Mesendoderm (in vitro differentiated cells): ENCODE measurements at regions not wholly inside any gene's neighbourhood (a gene's known extent, or its start where the extent isn't known, plus 50 kb on each side); places are given as distances from the start of the nearest gene placed in this dataset. TPM values are rescaled to one million over a fixed set of nuclear protein-coding genes. Genes with fewer than 3 reads are reported as not detected.

Experiments
- DNase-seq: peaks from one replicate; pipeline ENCODE4 v3.0.0; 2013
- H2AK5ac ChIP-seq: 2 replicates; pipeline ENCODE4 v1.6.1; 2013; ENCODE audit warnings: low read length, inconsistent platforms
- H2BK120ac ChIP-seq: 2 replicates; pipeline ENCODE4 v1.6.1; 2013; ENCODE audit warnings: low read depth, mild to moderate bottlenecking, low read length, moderate library complexity, mixed read lengths
- H2BK15ac ChIP-seq: replicated peaks from 2 replicates; pipeline ENCODE4 v1.6.1; 2013; ENCODE audit warnings: low read depth, mild to moderate bottlenecking, moderate library complexity
- H2BK5ac ChIP-seq: 2 replicates; pipeline ENCODE4 v1.6.1; 2013; ENCODE audit warnings: low read length, inconsistent platforms
- H3K18ac ChIP-seq: 2 replicates; pipeline ENCODE4 v1.6.1; 2013; ENCODE audit warnings: mild to moderate bottlenecking, low read length, mixed read lengths
- H3K23ac ChIP-seq: one replicate; pipeline ENCODE4 v1.6.1; 2013; ENCODE audit warnings: low read length
- H3K27ac ChIP-seq: 2 replicates; pipeline ENCODE4 v1.5.1; 2013; ENCODE audit warnings: low read depth, mild to moderate bottlenecking, inconsistent platforms, low read length, moderate library complexity
- H3K27me3 ChIP-seq: 2 replicates; pipeline ENCODE4 v1.6.1; 2013; ENCODE audit warnings: low read length, control low read depth, mild to moderate bottlenecking, inconsistent platforms; ENCODE audit not compliant: insufficient read depth, poor library complexity
- H3K36me3 ChIP-seq: 2 replicates; pipeline ENCODE4 v1.6.1; 2013; ENCODE audit warnings: low read length, inconsistent platforms; ENCODE audit not compliant: control insufficient read depth, insufficient read depth
- H3K4ac ChIP-seq: one replicate; pipeline ENCODE4 v1.6.1; 2013; ENCODE audit warnings: low read depth, mild to moderate bottlenecking, low read length, moderate library complexity
- H3K4me1 ChIP-seq: 2 replicates; pipeline ENCODE4 v1.6.1; 2013; ENCODE audit warnings: low read depth, low read length, inconsistent platforms; ENCODE audit not compliant: control insufficient read depth
- H3K4me2 ChIP-seq: 2 replicates; pipeline ENCODE4 v1.6.1; 2013; ENCODE audit warnings: low read length
- H3K4me3 ChIP-seq: 2 replicates; pipeline ENCODE4 v1.5.1; 2013; ENCODE audit warnings: mild to moderate bottlenecking, low read length
- H3K56ac ChIP-seq: one replicate; pipeline ENCODE4 v1.6.1; 2013; ENCODE audit warnings: low read length
- H3K79me1 ChIP-seq: 2 replicates; pipeline ENCODE4 v1.6.1; 2013; ENCODE audit warnings: low read length, inconsistent platforms
- H3K79me2 ChIP-seq: 2 replicates; pipeline ENCODE4 v1.6.1; 2013; ENCODE audit warnings: mild to moderate bottlenecking, low read length; ENCODE audit not compliant: control insufficient read depth, insufficient read depth
- H3K9ac ChIP-seq: 2 replicates; pipeline ENCODE4 v1.6.1; 2013; ENCODE audit warnings: low read length, inconsistent platforms
- H4K5ac ChIP-seq: one replicate; pipeline ENCODE4 v1.6.1; 2013; ENCODE audit warnings: low read length
- H4K8ac ChIP-seq: one replicate; pipeline ENCODE4 v1.6.1; 2013; ENCODE audit warnings: low read depth, mild to moderate bottlenecking, control low read depth, low read length, moderate library complexity
- small RNA-seq: library from polyadenylated mRNA; stranded (forward); fragments of <200 nt; extraction: miRNeasy Mini kit (QIAGEN cat#:217004); gene quantifications from one replicate; pipeline ENCODE3, GENCODE V24; 2013; ENCODE audit not compliant: insufficient read depth

DNA sequence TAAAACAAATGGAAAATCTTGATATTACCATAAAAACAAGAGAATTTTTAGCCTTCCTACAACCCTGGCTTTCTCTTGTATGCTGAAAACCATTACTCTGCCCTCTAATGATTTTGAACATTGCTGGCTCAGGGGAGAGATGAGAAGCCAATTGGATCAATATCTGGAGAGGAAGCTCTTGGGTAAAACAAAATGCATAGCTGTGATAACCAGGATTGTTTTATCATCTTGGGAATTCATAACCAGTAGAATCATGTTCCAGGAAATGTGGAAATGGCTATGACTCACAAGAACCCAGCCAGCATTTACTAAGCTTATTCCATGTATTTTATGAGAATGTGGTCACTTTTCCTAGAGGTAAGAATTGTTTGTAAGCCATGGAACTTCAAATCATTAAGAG is 51.1 kb upstream of the CTNND2 start:
- no peak overlapping the region for H3K4me2 ChIP-seq
- H3K36me3 ChIP-seq: no peaks in the 10 kb centered on the region
- no peak overlapping the region for H3K56ac ChIP-seq
- no peak overlapping the region for H3K4ac ChIP-seq
- H3K18ac ChIP-seq: no peak overlapping the region
- DNase-seq: no peak
- H4K5ac ChIP-seq: no peak overlapping the region
- no peak overlapping the region for H3K23ac ChIP-seq
- no peak overlapping the region for H2BK5ac ChIP-seq
- no peak overlapping the region for H2AK5ac ChIP-seq
- no peaks in the 10 kb centered on the region for H3K79me1 ChIP-seq
- H3K4me1 ChIP-seq: no peaks in the 10 kb centered on the region
- H3K9ac ChIP-seq: no peak overlapping the region
- H3K27ac ChIP-seq: no peak overlapping the region
- no peaks in the 10 kb centered on the region for H3K79me2 ChIP-seq
- no peak overlapping the region for H3K4me3 ChIP-seq
- H2BK15ac ChIP-seq: no peak overlapping the region
- H3K27me3 ChIP-seq: no peaks in the 10 kb centered on the region
- no peak overlapping the region for H2BK120ac ChIP-seq
- H4K8ac ChIP-seq: no peak overlapping the region

Small RNA genes lying in the stretch of these regions (small RNA-seq; reads per million reads assigned to genes)
- not detected for gene RNU6-679P
